ENCODE measurements at regions not wholly inside any gene's neighbourhood (a gene's known extent, or its start where the extent isn't known, plus 50 kb on each side); places are given as distances from the start of the nearest gene placed in this dataset.

DNA sequence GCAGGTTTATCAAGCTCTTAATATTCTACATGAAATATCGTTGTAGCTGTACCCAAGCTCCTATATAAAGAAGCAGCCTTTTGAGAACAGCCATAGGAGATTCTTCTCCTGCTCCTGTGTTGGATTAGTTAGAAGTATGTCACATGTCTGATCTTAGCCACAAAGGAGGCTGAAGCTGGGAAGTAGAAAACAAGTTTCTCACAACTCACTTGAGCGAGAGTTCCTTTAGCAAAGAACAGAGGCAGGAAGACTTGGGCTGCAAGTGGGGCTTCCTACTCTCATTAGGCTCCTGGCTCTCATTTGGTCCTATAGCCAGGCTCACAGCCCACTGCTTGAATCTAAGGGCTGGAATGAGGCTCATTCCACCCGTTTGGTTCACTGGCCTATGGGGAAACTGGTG is 281.9 kb downstream of the BTG1 start:
- Histone ChIP-seq H3K9ac (ENCODE audit: low read length) (no peak overlapping the region), H3K36me3 (ENCODE audit: control insufficient read depth, insufficient read depth, low read length, severe bottlenecking) (no peaks in the 10 kb centered on the region), H3K27me3 (replicated peaks; ENCODE audit: control insufficient read depth, insufficient read depth, low read length) (no peaks in the 10 kb centered on the region), H3K9me3 (ENCODE audit: control insufficient read depth, low read length) (no peaks in the 10 kb centered on the region), H3K4me3 (ENCODE audit: low read length) (no peak overlapping the region), H3K4me1 (ENCODE audit: control insufficient read depth, insufficient read depth, low read length) (no peaks in the 10 kb centered on the region)
- DNase-seq (ENCODE audit: low read depth): no peak

DNA sequence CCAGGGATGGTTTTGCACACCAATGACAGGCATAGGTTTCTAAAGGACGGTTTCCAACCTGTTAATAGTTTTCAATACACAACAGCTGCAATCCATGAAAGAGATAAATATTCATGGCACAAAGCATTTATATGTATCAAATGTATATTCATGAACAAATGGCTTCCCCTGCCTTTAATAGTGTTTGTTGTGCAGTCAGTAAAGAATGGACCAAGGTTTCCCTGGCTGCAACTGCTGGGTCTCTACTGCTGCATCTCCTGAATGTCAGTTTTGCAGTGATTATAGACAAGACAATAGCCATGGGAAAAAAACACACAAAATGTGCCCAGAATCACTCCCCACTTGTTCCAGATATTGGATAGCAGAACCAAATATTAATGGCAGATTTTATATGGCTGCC is 284.1 kb downstream of the BTG1 start:
- H3K36me3 ChIP-seq (ENCODE audit: control insufficient read depth, insufficient read depth, low read length, severe bottlenecking): no peaks in the 10 kb centered on the region
- H3K27me3 ChIP-seq (replicated peaks; ENCODE audit: control insufficient read depth, insufficient read depth, low read length): no peaks in the 10 kb centered on the region
- no peak for DNase-seq (ENCODE audit: low read depth)
- no peak overlapping the region for H3K9ac ChIP-seq (ENCODE audit: low read length)
- no peaks in the 10 kb centered on the region for H3K9me3 ChIP-seq (ENCODE audit: control insufficient read depth, low read length)
- H3K4me3 ChIP-seq (ENCODE audit: low read length): no peak overlapping the region
- peaks cover 9% of the 10 kb centered on the region for H3K4me1 ChIP-seq (ENCODE audit: control insufficient read depth, insufficient read depth, low read length)

GRCh38 chr12:91859347-91859746 is 286.3 kb downstream of the BTG1 start:
- DNase-seq (ENCODE audit: low read depth): no peak
- no peak overlapping the region for H3K9ac ChIP-seq (ENCODE audit: low read length)
- H3K4me3 ChIP-seq (ENCODE audit: low read length): no peak overlapping the region
- no peaks in the 10 kb centered on the region for H3K27me3 ChIP-seq (replicated peaks; ENCODE audit: control insufficient read depth, insufficient read depth, low read length)
- no peaks in the 10 kb centered on the region for H3K9me3 ChIP-seq (ENCODE audit: control insufficient read depth, low read length)
- no peaks in the 10 kb centered on the region for H3K36me3 ChIP-seq (ENCODE audit: control insufficient read depth, insufficient read depth, low read length, severe bottlenecking)
- H3K4me1 ChIP-seq (ENCODE audit: control insufficient read depth, insufficient read depth, low read length): peaks cover 23% of the 10 kb centered on the region

GRCh38 chr12:91857813-91858542 is 287.7 kb downstream of the BTG1 start:
- Histone ChIP-seq H3K4me1 (ENCODE audit: control insufficient read depth, insufficient read depth, low read length) (peaks cover 36% of the 10 kb centered on the region), H3K9me3 (ENCODE audit: control insufficient read depth, low read length) (no peaks in the 10 kb centered on the region), H3K36me3 (ENCODE audit: control insufficient read depth, insufficient read depth, low read length, severe bottlenecking) (no peaks in the 10 kb centered on the region), H3K9ac (ENCODE audit: low read length) (no peak overlapping the region), H3K27me3 (replicated peaks; ENCODE audit: control insufficient read depth, insufficient read depth, low read length) (no peaks in the 10 kb centered on the region), H3K4me3 (ENCODE audit: low read length) (no peak overlapping the region)
- DNase-seq (ENCODE audit: low read depth): no peak

- H3K36me3 ChIP-seq (ENCODE audit: control insufficient read depth, insufficient read depth, low read length, severe bottlenecking): no peaks in the 10 kb centered on the region
Observed at GRCh38 chr12:91854725-91855124, 290.9 kb downstream of the BTG1 start.

DNA sequence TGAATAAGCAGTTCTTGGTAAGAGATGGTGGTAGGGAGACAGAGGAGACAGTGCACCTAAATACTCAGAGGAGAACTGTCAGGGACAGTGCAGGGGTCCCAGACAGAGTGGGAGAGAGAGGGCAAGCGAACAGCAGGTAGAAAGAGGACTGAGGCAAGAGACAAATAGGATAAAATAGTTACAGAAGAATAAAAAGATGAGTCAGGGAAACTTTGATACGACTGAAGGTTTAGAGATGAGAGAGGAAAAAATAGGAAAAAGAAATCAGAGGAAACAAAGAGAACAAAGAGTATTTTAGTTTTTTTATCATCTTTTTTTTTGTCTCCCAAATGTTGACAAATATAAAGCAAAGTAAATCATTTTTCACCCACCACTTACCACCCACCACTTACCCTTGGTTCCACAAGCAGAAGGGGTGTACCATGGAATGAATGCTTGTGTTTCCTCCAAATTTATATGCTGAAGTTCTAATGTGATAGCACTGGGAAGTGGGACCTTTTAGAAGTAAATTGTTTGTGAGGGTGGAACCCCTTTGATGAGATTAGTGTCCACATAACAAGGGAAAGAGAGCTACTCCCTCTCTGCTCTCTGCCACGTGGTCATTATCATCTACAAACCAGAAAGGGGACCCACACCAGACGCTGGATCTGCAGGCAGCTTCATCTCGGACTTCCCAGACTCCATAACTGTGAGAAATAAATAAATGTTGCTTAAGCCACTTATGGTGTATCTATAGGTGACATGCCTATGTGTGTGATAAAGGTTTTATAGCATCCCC is 292.1 kb downstream of the BTG1 start:
- no peak for DNase-seq (ENCODE audit: low read depth)
- Histone ChIP-seq H3K4me3 (ENCODE audit: low read length) (no peak overlapping the region), H3K9ac (ENCODE audit: low read length) (no peak overlapping the region), H3K4me1 (ENCODE audit: control insufficient read depth, insufficient read depth, low read length) (peaks cover 44% of the 10 kb centered on the region), H3K9me3 (ENCODE audit: control insufficient read depth, low read length) (no peaks in the 10 kb centered on the region), H3K27me3 (replicated peaks; ENCODE audit: control insufficient read depth, insufficient read depth, low read length) (no peaks in the 10 kb centered on the region), H3K36me3 (ENCODE audit: control insufficient read depth, insufficient read depth, low read length, severe bottlenecking) (no peaks in the 10 kb centered on the region)

More at GRCh38 chr12:91854725-91855124, 290.9 kb downstream of the BTG1 start:
- DNase-seq (ENCODE audit: low read depth): peak; percentile 58
- no peaks in the 10 kb centered on the region for H3K9me3 ChIP-seq (ENCODE audit: control insufficient read depth, low read length)
- H3K4me3 ChIP-seq (ENCODE audit: low read length): peak overlapping the region; percentile 43
- peaks cover 44% of the 10 kb centered on the region for H3K4me1 ChIP-seq (ENCODE audit: control insufficient read depth, insufficient read depth, low read length)
- no peaks in the 10 kb centered on the region for H3K27me3 ChIP-seq (replicated peaks; ENCODE audit: control insufficient read depth, insufficient read depth, low read length)
- H3K9ac ChIP-seq (ENCODE audit: low read length): peak overlapping the region; percentile 79

DNA sequence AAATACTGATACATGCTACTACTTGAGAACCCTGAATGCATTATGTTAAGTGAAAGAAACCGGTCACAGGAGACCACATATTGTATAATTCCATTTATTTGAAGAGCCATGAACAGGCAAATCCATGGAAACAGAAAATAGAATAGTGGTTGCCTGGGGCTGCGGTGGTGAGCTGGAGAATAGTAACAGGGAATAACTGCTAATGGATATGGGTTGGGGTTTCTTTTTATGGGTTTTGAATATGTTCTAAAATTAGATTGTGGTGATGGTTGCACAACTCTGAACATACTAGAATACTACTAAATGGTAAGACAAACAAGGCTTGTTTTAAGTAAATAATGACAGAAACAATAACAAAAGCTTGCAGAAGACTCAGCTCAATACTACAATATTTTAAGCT is 293.0 kb downstream of the BTG1 start:
- Histone ChIP-seq H3K9ac (ENCODE audit: low read length) (no peak overlapping the region), H3K27me3 (replicated peaks; ENCODE audit: control insufficient read depth, insufficient read depth, low read length) (no peaks in the 10 kb centered on the region), H3K9me3 (ENCODE audit: control insufficient read depth, low read length) (no peaks in the 10 kb centered on the region), H3K4me1 (ENCODE audit: control insufficient read depth, insufficient read depth, low read length) (peaks cover 40% of the 10 kb centered on the region), H3K4me3 (ENCODE audit: low read length) (no peak overlapping the region), H3K36me3 (ENCODE audit: control insufficient read depth, insufficient read depth, low read length, severe bottlenecking) (no peaks in the 10 kb centered on the region)
- peak; percentile 60 for DNase-seq (ENCODE audit: low read depth)

DNA sequence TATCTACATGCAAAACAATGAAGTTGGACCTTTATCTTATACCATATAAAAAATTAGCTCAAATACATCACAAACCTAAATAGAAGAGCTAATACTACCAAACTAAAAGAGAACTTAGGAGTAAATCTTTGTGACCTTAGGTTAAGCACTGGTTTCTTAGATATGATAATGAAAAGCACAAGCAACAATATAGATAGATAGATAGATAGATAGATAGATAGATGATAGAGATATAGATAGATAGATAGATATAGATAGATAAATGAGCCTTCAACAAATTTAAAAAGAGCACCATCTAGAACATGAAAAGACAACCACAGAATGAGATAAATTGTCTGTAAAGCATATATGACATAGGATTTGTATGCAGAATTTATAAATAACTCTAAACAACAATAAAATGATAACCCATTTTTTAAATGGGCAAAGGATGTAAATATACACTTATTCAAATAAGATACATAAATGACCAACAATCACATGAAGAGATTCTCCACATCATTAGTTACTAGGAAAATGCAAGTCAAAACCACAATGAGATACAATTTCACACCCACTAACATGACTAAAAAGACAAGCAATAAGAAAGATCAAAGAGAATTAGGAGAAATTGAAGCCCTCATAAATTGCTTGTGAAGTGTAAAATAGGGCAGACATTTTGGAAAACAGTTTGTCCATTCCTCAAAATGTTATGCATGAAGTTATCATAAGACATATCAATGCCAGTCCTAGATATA is 293.7 kb downstream of the BTG1 start:
- Histone ChIP-seq H3K9ac (ENCODE audit: low read length) (no peak overlapping the region), H3K9me3 (ENCODE audit: control insufficient read depth, low read length) (no peaks in the 10 kb centered on the region), H3K4me1 (ENCODE audit: control insufficient read depth, insufficient read depth, low read length) (peaks cover 35% of the 10 kb centered on the region), H3K36me3 (ENCODE audit: control insufficient read depth, insufficient read depth, low read length, severe bottlenecking) (no peaks in the 10 kb centered on the region), H3K27me3 (replicated peaks; ENCODE audit: control insufficient read depth, insufficient read depth, low read length) (no peaks in the 10 kb centered on the region), H3K4me3 (ENCODE audit: low read length) (no peak overlapping the region)
- DNase-seq (ENCODE audit: low read depth): no peak

DNA sequence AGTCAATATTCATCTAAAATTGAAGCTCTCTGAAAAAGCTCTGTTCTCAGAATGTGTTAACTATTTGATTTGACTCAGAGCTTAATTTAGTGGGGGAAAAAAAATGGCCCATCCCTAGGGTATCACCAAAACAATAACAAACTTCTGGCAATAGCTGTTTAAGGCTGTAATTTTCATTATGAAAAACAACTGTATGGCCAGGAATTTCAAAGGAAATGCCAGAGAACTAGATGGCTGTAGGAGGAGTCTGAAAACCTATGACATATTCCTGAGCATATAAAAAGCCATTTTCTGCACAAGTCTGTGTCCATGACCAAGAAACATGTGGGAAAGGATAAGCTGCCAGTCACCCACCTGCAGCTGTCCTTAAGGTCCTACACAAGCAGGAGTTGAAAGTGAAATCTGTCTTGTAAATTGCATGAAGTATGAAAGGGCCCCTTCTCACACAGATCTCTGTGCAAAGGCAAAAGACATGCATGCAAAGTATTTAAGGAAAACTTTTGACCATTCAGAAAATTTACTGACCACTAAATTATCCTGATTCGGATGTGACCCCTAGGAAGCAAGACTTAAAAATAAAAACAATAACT is 299.1 kb downstream of the BTG1 start:
- H3K4me1 ChIP-seq (ENCODE audit: control insufficient read depth, insufficient read depth, low read length): no peaks in the 10 kb centered on the region
- H3K9ac ChIP-seq (ENCODE audit: low read length): no peak overlapping the region
- no peaks in the 10 kb centered on the region for H3K36me3 ChIP-seq (ENCODE audit: control insufficient read depth, insufficient read depth, low read length, severe bottlenecking)
- peaks cover 2% of the 10 kb centered on the region for H3K9me3 ChIP-seq (ENCODE audit: control insufficient read depth, low read length)
- H3K27me3 ChIP-seq (replicated peaks; ENCODE audit: control insufficient read depth, insufficient read depth, low read length): no peaks in the 10 kb centered on the region
- DNase-seq (ENCODE audit: low read depth): peak; percentile 29
- H3K4me3 ChIP-seq (ENCODE audit: low read length): no peak overlapping the region

DNA sequence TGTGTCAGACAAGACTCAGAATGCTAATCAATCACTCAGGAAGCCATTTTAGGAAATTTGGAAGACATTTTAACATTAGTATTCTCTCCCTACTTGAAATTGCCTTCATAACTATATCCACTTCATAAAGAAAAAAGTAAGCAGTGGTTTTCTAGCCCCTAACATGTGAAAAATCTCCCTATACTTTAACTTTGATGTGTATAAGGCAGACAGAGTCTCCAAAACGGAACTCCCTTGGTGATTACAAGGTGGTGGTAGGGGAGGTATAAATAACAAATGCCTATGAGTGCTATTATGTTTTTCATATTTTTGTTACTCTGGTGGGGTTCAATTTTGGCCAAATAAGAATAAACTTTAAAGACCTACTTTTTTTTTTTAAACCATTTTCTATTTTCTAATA is 300.3 kb downstream of the BTG1 start:
- Histone ChIP-seq H3K36me3 (ENCODE audit: control insufficient read depth, insufficient read depth, low read length, severe bottlenecking) (no peaks in the 10 kb centered on the region), H3K9ac (ENCODE audit: low read length) (no peak overlapping the region), H3K4me3 (ENCODE audit: low read length) (no peak overlapping the region), H3K9me3 (ENCODE audit: control insufficient read depth, low read length) (peaks cover 2% of the 10 kb centered on the region), H3K27me3 (replicated peaks; ENCODE audit: control insufficient read depth, insufficient read depth, low read length) (no peaks in the 10 kb centered on the region), H3K4me1 (ENCODE audit: control insufficient read depth, insufficient read depth, low read length) (no peaks in the 10 kb centered on the region)
- DNase-seq (ENCODE audit: low read depth): no peak

GRCh38 chr12:91841822-91842221 is 303.8 kb downstream of the BTG1 start:
- Histone ChIP-seq H3K9me3 (ENCODE audit: control insufficient read depth, low read length) (peaks cover 2% of the 10 kb centered on the region), H3K4me3 (ENCODE audit: low read length) (no peak overlapping the region), H3K36me3 (ENCODE audit: control insufficient read depth, insufficient read depth, low read length, severe bottlenecking) (no peaks in the 10 kb centered on the region), H3K27me3 (replicated peaks; ENCODE audit: control insufficient read depth, insufficient read depth, low read length) (no peaks in the 10 kb centered on the region), H3K4me1 (ENCODE audit: control insufficient read depth, insufficient read depth, low read length) (no peaks in the 10 kb centered on the region), H3K9ac (ENCODE audit: low read length) (no peak overlapping the region)
- DNase-seq (ENCODE audit: low read depth): no peak
